ENCODE measurements at regions not wholly inside any gene's neighbourhood (a gene's known extent, or its start where the extent isn't known, plus 50 kb on each side); places are given as distances from the start of the nearest gene placed in this dataset.
"Not testable (repeated sequence)": the region's sequence is repeated elsewhere in the genome, so short reads cannot be mapped to it uniquely, and the experiment has no call there.

DNA sequence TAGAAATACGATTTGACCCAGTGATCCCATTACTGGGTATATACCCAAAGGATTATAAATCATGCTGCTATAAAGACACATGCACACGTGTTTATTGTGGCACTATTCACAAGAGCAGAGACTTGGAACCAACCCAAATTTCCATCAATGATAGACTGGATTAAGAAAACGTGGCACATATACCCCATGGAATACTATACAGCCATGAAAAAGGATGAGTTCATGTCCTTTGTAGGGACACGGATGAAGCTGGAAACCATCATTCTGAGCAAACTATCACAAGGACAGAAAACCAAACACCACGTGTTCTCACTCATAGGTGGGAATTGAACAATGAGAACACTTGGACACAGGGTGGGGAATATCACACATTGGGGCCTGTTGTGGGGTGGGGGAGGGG, 1665.6 kb downstream of the PCDH9 start:
- TF ChIP-seq PPARA (CRISPR knock-in tag; IDR thresholded peaks at IDR 0.05; ENCODE audit: borderline replicate concordance); ZFP3 (CRISPR knock-in tag; IDR thresholded peaks at IDR 0.05); ZNF70 (CRISPR knock-in tag; IDR thresholded peaks at IDR 0.05); RARB (CRISPR knock-in tag; IDR thresholded peaks at IDR 0.05); ESRRG (CRISPR knock-in tag; IDR thresholded peaks at IDR 0.05); TOX (CRISPR knock-in tag; IDR thresholded peaks at IDR 0.05; ENCODE audit: borderline replicate concordance); OSR1 (CRISPR knock-in tag; IDR thresholded peaks at IDR 0.05); CSDC2 (CRISPR knock-in tag; IDR thresholded peaks at IDR 0.05); ZNF8 (CRISPR knock-in tag; IDR thresholded peaks at IDR 0.05); ZFP30 (CRISPR knock-in tag; IDR thresholded peaks at IDR 0.05): not testable (repeated sequence)
- TF ChIP-seq, protein P1, sequence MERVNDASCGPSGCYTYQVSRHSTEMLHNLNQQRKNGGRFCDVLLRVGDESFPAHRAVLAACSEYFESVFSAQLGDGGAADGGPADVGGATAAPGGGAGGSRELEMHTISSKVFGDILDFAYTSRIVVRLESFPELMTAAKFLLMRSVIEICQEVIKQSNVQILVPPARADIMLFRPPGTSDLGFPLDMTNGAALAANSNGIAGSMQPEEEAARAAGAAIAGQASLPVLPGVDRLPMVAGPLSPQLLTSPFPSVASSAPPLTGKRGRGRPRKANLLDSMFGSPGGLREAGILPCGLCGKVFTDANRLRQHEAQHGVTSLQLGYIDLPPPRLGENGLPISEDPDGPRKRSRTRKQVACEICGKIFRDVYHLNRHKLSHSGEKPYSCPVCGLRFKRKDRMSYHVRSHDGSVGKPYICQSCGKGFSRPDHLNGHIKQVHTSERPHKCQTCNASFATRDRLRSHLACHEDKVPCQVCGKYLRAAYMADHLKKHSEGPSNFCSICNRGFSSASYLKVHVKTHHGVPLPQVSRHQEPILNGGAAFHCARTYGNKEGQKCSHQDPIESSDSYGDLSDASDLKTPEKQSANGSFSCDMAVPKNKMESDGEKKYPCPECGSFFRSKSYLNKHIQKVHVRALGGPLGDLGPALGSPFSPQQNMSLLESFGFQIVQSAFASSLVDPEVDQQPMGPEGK (CRISPR knock-in tag; IDR thresholded peaks at IDR 0.05; ENCODE audit: borderline replicate concordance), result not testable (repeated sequence)
